B cell (primary cell): ENCODE measurements at regions not wholly inside any gene's neighbourhood (a gene's known extent, or its start where the extent isn't known, plus 50 kb on each side); places are given as distances from the start of the nearest gene placed in this dataset.

Experiments used
- CTCF ChIP-seq: fragments of 200-600 bp; IDR thresholded peaks from one replicate; pipeline ENCODE4 v1.8.0; 2022; ENCODE audit warnings: antibody characterized with exemption, mild to moderate bottlenecking
- EZH2 ChIP-seq: IDR thresholded peaks from 2 replicates; pipeline ENCODE4 v1.6.1; 2012; ENCODE audit warnings: borderline replicate concordance, low read depth, mild to moderate bottlenecking, moderate library complexity, low read length; ENCODE audit not compliant: insufficient read depth, poor library complexity, severe bottlenecking

GRCh38 chr4:27407616-27408015 is 547.0 kb downstream of the STIM2 start:
- TF ChIP-seq CTCF (no peak), EZH2 (no peak)
